Trophoblast cell (in vitro differentiated cells and primary cell): ENCODE measurements at regions not wholly inside any gene's neighbourhood (a gene's known extent, or its start where the extent isn't known, plus 50 kb on each side); places are given as distances from the start of the nearest gene placed in this dataset.

Source experiments
- DNase-seq, 2 donors: peaks; one replicate each; pipeline ENCODE4 v3.0.0-alpha.2; 2016
- H2AFZ ChIP-seq: 2 replicates; pipeline ENCODE4 v1.6.1; 2013; ENCODE audit warnings: low read length, moderate library complexity, mild to moderate bottlenecking; ENCODE audit not compliant: insufficient read depth, poor library complexity
- H2AK5ac ChIP-seq: 2 replicates; pipeline ENCODE4 v1.6.1; 2013; ENCODE audit warnings: mild to moderate bottlenecking, low read length
- H2BK120ac ChIP-seq: 2 replicates; pipeline ENCODE4 v1.6.1; 2013; ENCODE audit warnings: low read length, mild to moderate bottlenecking, moderate library complexity; ENCODE audit not compliant: insufficient read depth, poor library complexity
- H2BK12ac ChIP-seq: 2 replicates; pipeline ENCODE4 v1.6.1; 2013; ENCODE audit warnings: mild to moderate bottlenecking, low read length, moderate library complexity
- H2BK5ac ChIP-seq: 2 replicates; pipeline ENCODE4 v1.6.1; 2013; ENCODE audit warnings: low read length, low read depth, moderate library complexity, mild to moderate bottlenecking; ENCODE audit not compliant: poor library complexity
- H3K14ac ChIP-seq: 2 replicates; pipeline ENCODE4 v1.6.1; 2013; ENCODE audit warnings: mild to moderate bottlenecking, low read length
- H3K18ac ChIP-seq: 2 replicates; pipeline ENCODE4 v1.6.1; 2013; ENCODE audit warnings: mild to moderate bottlenecking, low read length
- H3K23ac ChIP-seq: 2 replicates; pipeline ENCODE4 v1.6.1; 2013; ENCODE audit warnings: low read length
- H3K27ac ChIP-seq: 2 replicates; pipeline ENCODE4 v1.5.1; 2013; ENCODE audit warnings: low read depth, mild to moderate bottlenecking, inconsistent platforms, low read length, moderate library complexity
- H3K27me3 ChIP-seq: 2 replicates; pipeline ENCODE4 v1.6.1; 2013; ENCODE audit warnings: inconsistent platforms, mild to moderate bottlenecking, low read length, moderate library complexity; ENCODE audit not compliant: insufficient read depth
- H3K36me3 ChIP-seq, 2 experiments: 1 replicate in 1 of 2; 2 replicates in 1 of 2; pipeline ENCODE4 v1.6.1; 2013; ENCODE audit warnings: low read length in 2 of 2, mild to moderate bottlenecking in 2 of 2, moderate library complexity in 1 of 2; ENCODE audit not compliant: insufficient read depth in 2 of 2, control insufficient read depth in 1 of 2
- H3K4ac ChIP-seq: 2 replicates; pipeline ENCODE4 v1.6.1; 2013; ENCODE audit warnings: low read depth, mild to moderate bottlenecking, low read length, moderate library complexity
- H3K4me1 ChIP-seq, 2 experiments: 1 replicate in 1 of 2; 2 replicates in 1 of 2; pipeline ENCODE4 v1.6.1; 2013; ENCODE audit warnings: low read length in 2 of 2, mild to moderate bottlenecking in 2 of 2, moderate library complexity in 1 of 2; ENCODE audit not compliant: insufficient read depth in 2 of 2, control insufficient read depth in 1 of 2
- H3K4me2 ChIP-seq: 2 replicates; pipeline ENCODE4 v1.6.1; 2013; ENCODE audit warnings: inconsistent platforms, mild to moderate bottlenecking, low read length, moderate library complexity
- H3K4me3 ChIP-seq: 2 replicates; pipeline ENCODE4 v1.5.1; 2013; ENCODE audit warnings: mild to moderate bottlenecking, low read depth, low read length, inconsistent platforms
- H3K79me1 ChIP-seq: one replicate; pipeline ENCODE4 v1.6.1; 2013; ENCODE audit warnings: low read length
- H3K79me2 ChIP-seq: 2 replicates; pipeline ENCODE4 v1.6.1; 2013; ENCODE audit warnings: low read length, mild to moderate bottlenecking; ENCODE audit not compliant: control insufficient read depth, insufficient read depth, poor library complexity
- H3K9ac ChIP-seq: 2 replicates; pipeline ENCODE4 v1.6.1; 2013; ENCODE audit warnings: mild to moderate bottlenecking, low read length
- H3K9me3 ChIP-seq: 2 replicates; pipeline ENCODE4 v1.6.1; 2013; ENCODE audit warnings: low read depth, mild to moderate bottlenecking, control low read depth, inconsistent platforms, low read length; ENCODE audit not compliant: insufficient read depth
- H4K12ac ChIP-seq: 2 replicates; pipeline ENCODE4 v1.6.1; 2013; ENCODE audit warnings: low read depth, mild to moderate bottlenecking, low read length, moderate library complexity
- H4K8ac ChIP-seq: 2 replicates; pipeline ENCODE4 v1.6.1; 2013; ENCODE audit warnings: low read depth, mild to moderate bottlenecking, low read length, moderate library complexity
- H4K91ac ChIP-seq: one replicate; pipeline ENCODE4 v1.6.1; 2013; ENCODE audit warnings: low read depth, mild to moderate bottlenecking, low read length, moderate library complexity
- WGBS: extraction: QIAGEN DNeasy Blood & Tissue Kit; methylation state at CpG from one replicate; pipeline ENCODE4 v1.1.7; 2013; ENCODE audit warnings: missing lambda C conversion rate; ENCODE audit not compliant: insufficient read length, insufficient coverage; ENCODE audit errors: extremely low coverage; 5-methylcytosine and 5-hydroxymethylcytosine counted together

- H3K36me3 ChIP-seq = no peaks in the 10 kb centered on the region
- no peak overlapping the region for H3K4ac ChIP-seq
- H3K79me2 ChIP-seq = no peaks in the 10 kb centered on the region
- H3K9ac ChIP-seq = no peak overlapping the region
- H3K27me3 ChIP-seq = no peaks in the 10 kb centered on the region
- no peaks in the 10 kb centered on the region for H3K4me1 ChIP-seq
- H3K4me2 ChIP-seq = no peak overlapping the region
- H3K23ac ChIP-seq = no peak overlapping the region
- no peak overlapping the region for H3K18ac ChIP-seq
- H4K8ac ChIP-seq = no peak overlapping the region
- no peak overlapping the region for H3K4me3 ChIP-seq
- H2AK5ac ChIP-seq = no peak overlapping the region
- no peak overlapping the region for H2AFZ ChIP-seq
- H2BK120ac ChIP-seq = no peak overlapping the region
- H3K14ac ChIP-seq = no peak overlapping the region
- no peak overlapping the region for H4K91ac ChIP-seq
- no peak overlapping the region for H3K27ac ChIP-seq
- no peaks in the 10 kb centered on the region for H3K79me1 ChIP-seq
- WGBS = no CpG with 5 or more reads among the region's 7 CpGs
- H4K12ac ChIP-seq = no peak overlapping the region
- no peak overlapping the region for H2BK12ac ChIP-seq
- DNase-seq = no peak
- no peak overlapping the region for H2BK5ac ChIP-seq
- H3K9me3 ChIP-seq = no peaks in the 10 kb centered on the region
Observed at GRCh38 chr14:101449114-101449513, 112.2 kb upstream of the DIO3 start.

- no peak overlapping the region for H3K23ac ChIP-seq
Observed at GRCh38 chr14:101451166-101451565, 110.1 kb upstream of the DIO3 start.

GRCh38 chr14:101453225-101453624, 108.1 kb upstream of the DIO3 start:
- Histone ChIP-seq H3K79me2 (no peaks in the 10 kb centered on the region), H3K79me1 (peaks cover 6% of the 10 kb centered on the region), H2BK120ac (no peak overlapping the region), H3K14ac (no peak overlapping the region), H2AFZ (no peak overlapping the region), H4K12ac (no peak overlapping the region), H2AK5ac (no peak overlapping the region), H4K91ac (no peak overlapping the region), H3K4me3 (no peak overlapping the region), H3K23ac (no peak overlapping the region), H3K4me1 (peaks cover 0 to 2% of the 10 kb centered on the region in 2 experiments), H3K4me2 (no peak overlapping the region), H3K27me3 (no peaks in the 10 kb centered on the region), H3K9me3 (peaks cover 2% of the 10 kb centered on the region), H4K8ac (no peak overlapping the region), H3K27ac (no peak overlapping the region), H3K4ac (no peak overlapping the region), H3K9ac (no peak overlapping the region), H3K36me3 (no peaks in the 10 kb centered on the region), H2BK12ac (no peak overlapping the region), H2BK5ac (no peak overlapping the region), H3K18ac (no peak overlapping the region)
- no CpG with 5 or more reads among the region's 7 CpGs for WGBS
- no peak for DNase-seq

More at GRCh38 chr14:101451166-101451565, 110.1 kb upstream of the DIO3 start:
- H3K79me2 ChIP-seq = no peaks in the 10 kb centered on the region
- H3K79me1 ChIP-seq = no peaks in the 10 kb centered on the region
- H2AFZ ChIP-seq = no peak overlapping the region
- no peak overlapping the region for H4K91ac ChIP-seq
- H3K9ac ChIP-seq = no peak overlapping the region
- H3K36me3 ChIP-seq = no peaks in the 10 kb centered on the region
- H3K27ac ChIP-seq = no peak overlapping the region
- no peak overlapping the region for H2AK5ac ChIP-seq
- H3K14ac ChIP-seq = no peak overlapping the region
- H4K12ac ChIP-seq = no peak overlapping the region
- no peaks in the 10 kb centered on the region for H3K9me3 ChIP-seq
- H2BK12ac ChIP-seq = no peak overlapping the region
- no peaks in the 10 kb centered on the region for H3K27me3 ChIP-seq
- no peak overlapping the region for H4K8ac ChIP-seq
- no CpG with 5 or more reads among the region's 3 CpGs for WGBS
- H3K18ac ChIP-seq = no peak overlapping the region
- no peak for DNase-seq
- no peak overlapping the region for H3K4ac ChIP-seq
- H3K4me3 ChIP-seq = no peak overlapping the region
- H2BK5ac ChIP-seq = no peak overlapping the region
- no peak overlapping the region for H2BK120ac ChIP-seq
- no peak overlapping the region for H3K4me2 ChIP-seq
- no peaks in the 10 kb centered on the region for H3K4me1 ChIP-seq

- H3K18ac ChIP-seq = no peak overlapping the region
- H3K14ac ChIP-seq = no peak overlapping the region
- H3K23ac ChIP-seq = no peak overlapping the region
- no peaks in the 10 kb centered on the region for H3K27me3 ChIP-seq
- H4K8ac ChIP-seq = no peak overlapping the region
- no peak overlapping the region for H4K91ac ChIP-seq
- no peaks in the 10 kb centered on the region for H3K36me3 ChIP-seq
- no peak overlapping the region for H2AK5ac ChIP-seq
- H3K9ac ChIP-seq = no peak overlapping the region
- WGBS = no CpG with 5 or more reads among the region's 4 CpGs
- DNase-seq = no peak
- H3K79me2 ChIP-seq = peaks cover 4% of the 10 kb centered on the region
- peaks cover 3 to 7% of the 10 kb centered on the region in 2 experiments for H3K4me1 ChIP-seq
- H3K4me3 ChIP-seq = no peak overlapping the region
- no peak overlapping the region for H2BK12ac ChIP-seq
- H3K4me2 ChIP-seq = no peak overlapping the region
- H4K12ac ChIP-seq = no peak overlapping the region
- peaks cover 14% of the 10 kb centered on the region for H3K79me1 ChIP-seq
- no peak overlapping the region for H2BK120ac ChIP-seq
- no peak overlapping the region for H2AFZ ChIP-seq
- H3K4ac ChIP-seq = no peak overlapping the region
- H3K9me3 ChIP-seq = peaks cover 2% of the 10 kb centered on the region
- no peak overlapping the region for H2BK5ac ChIP-seq
- H3K27ac ChIP-seq = no peak overlapping the region
Observed at GRCh38 chr14:101454229-101454628, 107.1 kb upstream of the DIO3 start.
